ENCODE measurements at regions not wholly inside any gene's neighbourhood (a gene's known extent, or its start where the extent isn't known, plus 50 kb on each side); places are given as distances from the start of the nearest gene placed in this dataset.

DNA sequence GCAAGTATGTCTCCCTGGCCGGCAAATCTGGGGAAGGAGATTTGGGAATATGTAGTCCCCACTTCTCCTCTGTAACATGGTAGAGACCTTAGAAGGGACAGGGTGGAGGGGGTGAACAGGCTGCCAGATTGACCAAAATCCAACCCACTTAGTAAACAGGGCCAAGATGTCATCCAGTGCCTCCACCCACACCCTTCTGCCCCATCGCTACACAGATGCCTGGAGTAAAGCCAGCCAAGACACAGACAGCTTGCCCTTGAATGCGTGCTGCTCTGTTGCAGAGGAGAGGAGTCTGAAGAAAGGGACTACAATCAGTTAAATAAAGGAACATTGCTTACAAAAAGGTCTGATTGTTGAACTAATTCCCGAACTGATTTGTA, 160.1 kb upstream of the LDB2 start:
- TF ChIP-seq, protein P1, sequence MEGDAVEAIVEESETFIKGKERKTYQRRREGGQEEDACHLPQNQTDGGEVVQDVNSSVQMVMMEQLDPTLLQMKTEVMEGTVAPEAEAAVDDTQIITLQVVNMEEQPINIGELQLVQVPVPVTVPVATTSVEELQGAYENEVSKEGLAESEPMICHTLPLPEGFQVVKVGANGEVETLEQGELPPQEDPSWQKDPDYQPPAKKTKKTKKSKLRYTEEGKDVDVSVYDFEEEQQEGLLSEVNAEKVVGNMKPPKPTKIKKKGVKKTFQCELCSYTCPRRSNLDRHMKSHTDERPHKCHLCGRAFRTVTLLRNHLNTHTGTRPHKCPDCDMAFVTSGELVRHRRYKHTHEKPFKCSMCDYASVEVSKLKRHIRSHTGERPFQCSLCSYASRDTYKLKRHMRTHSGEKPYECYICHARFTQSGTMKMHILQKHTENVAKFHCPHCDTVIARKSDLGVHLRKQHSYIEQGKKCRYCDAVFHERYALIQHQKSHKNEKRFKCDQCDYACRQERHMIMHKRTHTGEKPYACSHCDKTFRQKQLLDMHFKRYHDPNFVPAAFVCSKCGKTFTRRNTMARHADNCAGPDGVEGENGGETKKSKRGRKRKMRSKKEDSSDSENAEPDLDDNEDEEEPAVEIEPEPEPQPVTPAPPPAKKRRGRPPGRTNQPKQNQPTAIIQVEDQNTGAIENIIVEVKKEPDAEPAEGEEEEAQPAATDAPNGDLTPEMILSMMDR (IDR thresholded peaks at IDR 0.05) = no peak
- TF ChIP-seq POLR2A (IDR thresholded peaks at IDR 0.05) (no peak), POLR2AphosphoS5 (IDR thresholded peaks at IDR 0.05) (no peak), EP300 (IDR thresholded peaks at IDR 0.05; ENCODE audit: low read depth) (no peak)
